GM18873 (cell line): ENCODE measurements at regions not wholly inside any gene's neighbourhood (a gene's known extent, or its start where the extent isn't known, plus 50 kb on each side); places are given as distances from the start of the nearest gene placed in this dataset.
"Not testable (repeated sequence)": the region's sequence is repeated elsewhere in the genome, so short reads cannot be mapped to it uniquely, and the experiment has no call there.

ENCODE experiments used
- ATAC-seq: cut with Tn5 transposase; IDR thresholded peaks from one replicate; pipeline ENCODE4 v1.9.1; 2021; ENCODE audit warnings: mild to moderate bottlenecking, moderate library complexity, moderate number of reproducible peaks; ENCODE audit not compliant: unreplicated experiment, low FRiP score

DNA sequence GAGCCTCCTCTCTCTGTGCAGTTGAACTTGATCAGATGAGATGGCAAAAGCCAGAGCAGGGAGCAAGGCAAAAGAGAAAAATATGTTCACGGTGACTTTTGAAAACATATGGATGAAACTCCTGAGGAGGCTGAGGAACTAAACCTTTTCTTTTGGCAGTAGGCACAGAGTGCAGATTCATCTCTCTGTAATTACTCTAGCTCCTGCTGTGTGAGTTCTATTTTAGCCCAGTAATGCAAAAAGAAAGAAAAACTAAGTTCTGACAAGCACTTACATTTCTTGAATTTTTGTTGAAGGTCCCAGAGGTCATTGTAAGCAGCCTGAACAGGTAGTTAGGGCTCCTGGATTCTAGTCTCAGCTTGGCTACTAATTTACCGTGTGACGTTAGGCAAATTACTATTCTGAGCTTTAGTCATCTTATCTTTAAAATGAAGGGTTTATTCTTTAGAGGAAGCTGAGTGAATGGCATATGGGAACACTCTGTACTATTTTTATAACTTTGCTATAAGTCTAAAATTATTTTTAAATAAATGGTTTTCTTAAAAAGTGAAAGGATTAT, 114.7 kb upstream of the NBPF26 start:
- not testable (repeated sequence) for ATAC-seq

DNA sequence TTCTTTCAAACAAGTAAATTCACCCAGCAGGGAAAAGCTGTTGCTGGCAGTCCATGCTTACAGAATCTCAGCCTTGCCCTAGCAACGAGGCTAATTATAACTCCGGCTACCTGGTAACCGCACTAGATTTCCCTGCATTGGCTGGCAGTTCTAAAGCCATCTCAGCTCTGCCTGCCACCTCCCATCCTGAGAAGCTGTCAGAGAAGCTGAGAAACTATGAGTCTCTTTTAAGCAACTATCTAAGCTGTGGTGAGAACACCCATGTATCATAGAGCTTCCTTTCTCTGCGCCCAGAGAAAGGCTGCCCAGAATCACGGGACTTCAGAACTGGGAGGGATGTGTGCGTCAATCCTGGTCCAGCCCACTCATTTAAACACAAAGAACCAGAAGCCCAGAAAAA, 113.9 kb upstream of the NBPF26 start:
- not testable (repeated sequence) for ATAC-seq

DNA sequence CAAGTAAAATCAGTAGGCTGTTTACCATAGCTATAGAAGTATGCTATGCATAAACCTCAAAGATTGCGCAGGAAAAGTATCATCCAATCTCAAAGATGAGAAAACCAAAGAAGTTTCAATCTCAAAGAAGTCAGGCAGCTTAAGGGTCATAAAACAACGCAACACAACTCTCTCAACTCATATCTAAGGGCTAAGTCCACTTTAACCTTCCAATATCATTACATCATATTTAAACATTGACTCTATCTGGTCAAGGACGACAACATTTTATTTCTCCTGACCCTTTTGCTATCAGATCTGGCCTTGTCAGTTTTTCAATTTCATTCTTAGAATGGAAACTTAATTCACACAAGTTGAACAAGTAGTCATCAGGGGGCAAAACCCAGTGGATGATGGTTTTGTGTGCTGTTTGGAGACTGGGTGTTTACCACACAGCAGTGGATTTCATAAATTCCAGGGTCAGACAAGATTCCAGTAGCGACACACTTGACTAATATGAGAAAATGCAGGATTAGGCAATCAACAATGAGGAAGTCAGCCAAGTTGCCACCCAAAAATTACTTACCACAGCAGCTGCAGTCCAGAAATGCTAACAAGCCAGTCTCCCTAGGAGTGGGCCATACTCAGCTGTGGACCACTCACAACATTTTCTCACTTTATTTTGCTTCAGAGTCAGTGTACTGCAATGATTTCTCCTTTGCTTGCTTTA, 108.7 kb upstream of the NBPF26 start:
- ATAC-seq, result not testable (repeated sequence)

GRCh38 chr1:120617493-120617892, 106.3 kb upstream of the NBPF26 start:
- not testable (repeated sequence) for ATAC-seq

DNA sequence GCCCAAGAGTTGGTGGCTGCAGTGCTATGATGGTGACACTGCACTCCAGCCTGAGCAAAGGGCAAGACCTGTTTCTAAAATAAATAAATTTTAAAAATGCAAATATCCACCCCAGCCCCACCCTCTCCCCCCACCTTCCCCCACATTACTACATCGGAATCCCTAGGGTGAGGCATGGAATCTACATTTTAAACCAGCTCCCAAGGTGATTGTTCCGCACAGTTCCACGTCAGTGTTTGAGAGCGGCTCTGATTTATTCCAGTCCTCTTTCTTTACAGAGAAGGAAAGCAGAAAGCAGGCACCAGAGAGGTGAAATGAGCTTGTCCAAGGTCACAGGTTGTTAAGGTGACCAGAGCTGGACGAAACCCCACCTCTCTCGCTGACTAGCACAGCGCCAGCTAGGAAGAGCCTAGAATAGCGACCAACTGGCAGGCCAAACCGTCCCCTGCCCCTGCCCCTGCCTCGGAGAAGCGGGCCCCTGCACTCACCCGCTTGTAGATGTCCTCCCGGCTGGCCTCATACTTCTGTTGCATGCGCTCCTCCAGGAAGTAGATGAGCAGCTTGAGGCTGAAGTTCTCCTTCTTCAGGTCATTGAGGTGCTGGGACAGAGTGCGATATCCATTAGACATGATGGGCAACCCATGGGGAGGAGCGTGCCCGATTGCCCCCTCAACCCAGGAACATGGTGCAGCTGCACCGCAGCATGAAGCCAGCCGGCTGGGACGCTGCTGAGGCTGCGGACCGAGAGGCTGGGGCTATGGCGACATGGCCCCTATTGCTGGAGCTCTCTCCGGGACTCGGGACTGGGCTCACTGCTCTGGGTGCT, 103.7 kb upstream of the NBPF26 start:
- not testable (repeated sequence) for ATAC-seq

GRCh38 chr1:120620693-120620969, 103.1 kb upstream of the NBPF26 start:
- not testable (repeated sequence) for ATAC-seq

DNA sequence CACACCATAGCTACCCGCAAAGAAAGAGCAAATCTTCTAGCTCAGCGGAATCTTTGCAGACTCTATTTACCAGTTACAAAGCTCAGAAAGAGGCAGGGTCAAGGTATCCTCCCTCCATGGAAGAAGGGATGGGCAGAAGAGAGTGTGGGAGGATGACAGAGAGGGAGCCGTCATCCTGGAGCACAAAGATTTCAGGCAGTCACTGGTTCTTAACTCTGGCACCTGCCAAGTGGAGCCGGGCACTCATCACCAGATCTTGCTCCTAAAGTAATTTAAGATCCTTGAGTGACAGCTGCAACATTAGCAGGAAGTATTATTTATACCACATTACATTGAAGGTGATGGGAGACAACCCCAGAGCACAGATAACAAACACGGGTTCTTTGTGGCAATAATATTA, 102.5 kb upstream of the NBPF26 start:
- not testable (repeated sequence) for ATAC-seq

DNA sequence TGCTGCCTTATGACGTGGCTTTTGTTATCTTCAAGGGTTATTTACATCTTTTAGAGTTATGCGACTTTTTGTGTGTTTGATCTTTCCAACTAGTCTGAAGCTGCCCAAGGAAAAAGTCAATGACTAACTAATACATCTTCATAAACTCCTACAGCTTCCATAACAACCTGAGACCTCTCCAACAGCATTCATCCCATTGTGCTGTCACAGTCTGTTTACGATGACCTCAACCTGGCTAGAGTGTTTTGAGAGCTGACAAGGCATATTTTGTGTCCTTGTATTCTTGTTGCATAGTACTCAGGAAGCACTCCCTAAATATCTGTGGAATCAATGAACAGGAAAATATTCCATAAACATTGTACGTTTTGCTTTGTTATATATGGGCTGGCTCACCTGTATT, 100.2 kb upstream of the NBPF26 start:
- ATAC-seq, result not testable (repeated sequence)

- ATAC-seq, result not testable (repeated sequence)
Observed at GRCh38 chr1:120624565-120625064, 99.1 kb upstream of the NBPF26 start.

DNA sequence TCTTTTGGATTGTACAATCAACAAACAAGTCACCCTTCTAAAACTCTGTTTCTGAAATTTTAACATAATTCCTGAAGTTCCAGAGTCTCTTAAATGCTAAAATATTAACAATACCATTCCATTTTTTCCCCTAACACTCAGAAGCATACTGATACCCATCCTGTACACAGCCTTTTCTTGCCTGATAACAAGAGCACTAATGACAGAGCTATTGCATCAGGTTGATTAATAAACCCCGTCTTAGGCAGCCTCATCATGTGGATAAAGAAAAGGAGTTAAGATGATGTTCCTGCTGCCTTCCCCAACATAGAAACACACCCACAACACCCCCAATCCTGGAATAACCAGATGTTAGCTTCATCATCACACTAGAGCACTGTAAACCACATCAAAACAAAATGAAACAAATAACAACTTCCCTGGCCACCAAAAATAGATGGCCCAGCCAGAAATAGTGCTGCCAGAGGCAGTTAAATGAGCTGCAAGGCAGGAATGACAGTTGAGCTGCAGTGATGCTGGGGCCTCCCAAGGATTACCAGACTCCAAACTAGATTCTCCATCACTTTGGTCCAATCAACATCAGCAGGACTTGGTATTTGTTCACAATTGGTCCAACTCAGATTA, 93.8 kb upstream of the NBPF26 start:
- not testable (repeated sequence) for ATAC-seq

DNA sequence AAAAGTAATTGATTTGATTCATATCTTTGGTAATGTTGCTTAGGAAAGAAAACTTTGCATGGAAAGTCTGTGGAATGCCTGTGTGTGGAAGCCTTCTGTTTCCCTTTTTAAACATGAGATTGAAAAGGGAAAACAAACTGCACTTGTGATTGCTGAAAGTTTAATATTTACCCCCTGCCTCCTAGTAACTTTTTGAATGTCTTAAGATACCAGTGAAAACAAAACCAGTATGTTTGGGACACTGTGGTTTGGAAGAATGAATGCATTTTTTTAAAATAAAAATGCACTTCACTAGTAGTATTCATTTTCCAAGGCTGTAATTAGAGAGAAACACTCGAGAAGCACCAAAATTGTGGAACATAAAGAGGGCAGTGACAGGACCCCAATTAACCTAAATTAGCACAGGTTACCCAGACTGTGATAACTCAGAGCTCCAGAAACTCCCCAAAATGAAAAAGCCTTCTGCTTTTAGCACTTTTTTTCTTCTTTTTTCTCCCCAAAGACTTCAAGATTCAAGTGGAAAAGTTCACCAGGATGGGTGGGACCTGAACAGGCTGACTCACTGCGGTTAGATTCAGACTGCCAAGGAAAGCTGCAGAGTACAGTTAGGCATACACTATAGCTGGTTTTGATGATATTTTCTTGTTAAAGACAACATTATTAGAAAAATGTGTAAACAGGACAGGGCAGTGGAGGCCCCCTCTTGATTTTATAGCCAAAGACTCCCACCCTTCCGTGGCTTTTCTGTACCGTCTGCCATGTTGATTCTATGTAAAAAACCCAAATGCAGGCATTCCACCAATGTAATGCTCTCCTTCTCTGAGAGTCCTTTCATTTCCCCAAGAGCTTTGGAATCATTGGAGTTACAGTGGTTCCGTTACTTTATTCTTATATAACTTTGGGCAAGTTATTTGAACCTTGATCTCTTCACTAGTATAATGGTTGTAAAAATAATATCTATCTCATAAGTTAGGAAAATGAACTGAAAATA, 88.6 kb upstream of the NBPF26 start:
- ATAC-seq, result not testable (repeated sequence)

DNA sequence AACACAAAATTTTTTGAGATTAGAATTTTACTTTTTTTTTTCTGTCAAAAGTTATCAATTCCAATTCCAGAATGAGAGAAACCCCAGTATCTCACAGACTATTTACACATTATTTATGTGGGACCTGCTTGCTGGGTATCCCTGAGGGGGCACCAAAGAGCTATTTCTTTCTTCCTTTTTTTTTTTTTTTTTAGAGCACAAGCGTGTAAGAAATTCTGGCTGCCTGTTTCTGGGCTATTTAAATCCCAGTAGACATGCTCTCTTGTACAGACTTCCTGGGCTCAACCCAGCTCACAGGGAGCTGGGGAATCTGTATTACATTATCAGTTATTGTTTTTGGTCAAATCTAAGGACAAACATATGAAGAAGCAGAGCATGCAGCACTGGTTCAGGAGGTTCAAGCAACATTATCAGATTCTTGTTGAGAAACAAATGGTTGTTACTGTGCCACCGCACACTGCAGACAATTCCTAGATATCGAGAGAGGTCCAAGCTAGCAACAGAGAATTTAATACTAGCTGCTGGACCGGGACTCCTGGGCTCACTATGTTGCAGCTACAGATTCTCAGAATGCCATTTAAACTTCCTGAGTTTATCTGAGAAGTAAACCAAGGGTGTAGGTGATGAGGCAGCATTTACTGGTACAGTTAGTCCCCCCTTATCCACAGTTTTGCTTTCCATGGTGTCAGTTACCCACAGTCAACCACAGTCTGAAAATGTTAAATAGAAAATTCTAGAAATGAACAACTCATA, 83.3 kb upstream of the NBPF26 start:
- not testable (repeated sequence) for ATAC-seq

- not testable (repeated sequence) for ATAC-seq
Observed at GRCh38 chr1:120641014-120641302, 82.8 kb upstream of the NBPF26 start.

GRCh38 chr1:120647182-120647581, 76.6 kb upstream of the NBPF26 start:
- ATAC-seq, result not testable (repeated sequence)

- not testable (repeated sequence) for ATAC-seq
Observed at GRCh38 chr1:120648915-120649623, 74.7 kb upstream of the NBPF26 start.

GRCh38 chr1:120649730-120650129, 74.0 kb upstream of the NBPF26 start:
- not testable (repeated sequence) for ATAC-seq

DNA sequence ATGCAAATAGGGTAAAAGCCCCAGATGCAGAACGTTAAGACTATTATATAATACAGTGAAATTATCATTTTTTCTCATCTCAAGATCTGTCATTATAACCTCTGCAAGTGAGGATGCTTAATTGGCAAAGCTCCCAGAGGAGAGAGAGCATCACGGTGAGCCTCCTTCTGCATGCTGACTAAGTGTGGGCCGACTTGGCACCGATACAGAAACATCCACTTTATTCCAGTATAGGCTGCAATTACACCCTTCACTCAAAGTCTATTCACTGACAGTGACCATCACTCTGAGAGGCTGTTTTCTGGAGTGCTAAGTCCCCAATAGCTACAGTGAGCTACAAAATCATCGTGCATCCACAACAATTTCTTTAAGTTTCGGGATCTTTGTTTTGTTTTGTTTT, 69.6 kb upstream of the NBPF26 start:
- not testable (repeated sequence) for ATAC-seq

DNA sequence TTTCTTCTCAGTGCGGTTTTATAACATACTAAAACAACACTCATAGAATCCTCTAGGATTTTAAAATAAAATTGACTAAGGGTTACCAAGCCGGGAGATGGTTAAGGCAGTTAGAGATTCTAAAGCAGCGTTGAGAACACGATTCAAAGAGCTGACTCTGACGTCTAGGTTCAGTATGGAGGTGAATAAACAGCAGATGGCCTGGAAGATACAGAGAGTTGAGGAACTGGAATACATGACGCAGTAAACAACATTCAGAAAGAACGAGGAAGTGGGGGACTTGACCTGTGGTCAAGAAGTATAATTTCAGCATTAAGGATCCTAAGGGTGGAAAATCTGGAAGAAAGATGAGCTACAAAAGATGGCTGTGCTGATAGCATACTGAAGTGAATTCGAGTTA, 68.4 kb upstream of the NBPF26 start:
- ATAC-seq, result not testable (repeated sequence)

DNA sequence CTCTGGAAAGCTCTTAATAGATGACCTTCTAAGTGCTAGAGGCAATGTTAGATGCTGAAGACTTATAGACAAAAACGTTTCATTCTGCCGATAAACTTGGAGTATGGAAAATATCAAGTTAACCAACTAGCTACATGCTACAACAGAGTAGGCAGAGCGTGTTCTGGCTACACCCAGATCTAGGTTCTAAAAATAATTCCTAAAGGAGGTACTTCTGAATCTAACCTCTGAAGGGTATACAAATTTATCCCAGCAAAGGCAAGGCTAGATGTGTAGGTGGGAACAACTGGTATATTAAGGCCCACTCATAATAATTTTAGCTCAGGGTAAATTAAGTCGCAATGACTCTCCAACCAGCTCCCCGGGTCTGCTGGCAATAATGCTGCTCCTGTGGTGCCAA, 67.6 kb upstream of the NBPF26 start:
- not testable (repeated sequence) for ATAC-seq
